Renal pelvis (tissue), 1 donor: ENCODE measurements at regions not wholly inside any gene's neighbourhood (a gene's known extent, or its start where the extent isn't known, plus 50 kb on each side); places are given as distances from the start of the nearest gene placed in this dataset.
"Not testable (repeated sequence)": the region's sequence is repeated elsewhere in the genome, so short reads cannot be mapped to it uniquely, and the experiment has no call there.

Experiments
- DNase-seq: peaks from one replicate; pipeline ENCODE4 v3.0.0-alpha.2; 2013

DNA sequence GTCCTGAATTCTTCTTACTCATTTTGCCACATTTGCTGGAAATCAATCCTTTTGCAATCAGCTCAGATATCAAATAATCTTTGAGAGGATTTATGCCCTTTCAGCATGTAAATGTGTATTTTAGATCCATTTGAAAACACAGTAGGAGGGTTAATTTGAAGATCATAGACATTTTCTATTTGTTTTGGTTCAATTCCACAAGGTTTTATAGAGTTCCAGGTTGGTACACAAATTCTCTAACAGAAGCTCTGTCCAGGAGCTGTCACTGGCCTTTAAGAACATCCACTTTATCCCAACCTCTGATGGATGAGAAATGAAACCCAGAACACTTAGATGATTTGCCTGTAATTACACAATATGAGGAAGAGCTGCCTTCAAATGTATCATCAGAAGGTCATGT, 157.3 kb upstream of the CHAC2 start:
- no peak for DNase-seq

DNA sequence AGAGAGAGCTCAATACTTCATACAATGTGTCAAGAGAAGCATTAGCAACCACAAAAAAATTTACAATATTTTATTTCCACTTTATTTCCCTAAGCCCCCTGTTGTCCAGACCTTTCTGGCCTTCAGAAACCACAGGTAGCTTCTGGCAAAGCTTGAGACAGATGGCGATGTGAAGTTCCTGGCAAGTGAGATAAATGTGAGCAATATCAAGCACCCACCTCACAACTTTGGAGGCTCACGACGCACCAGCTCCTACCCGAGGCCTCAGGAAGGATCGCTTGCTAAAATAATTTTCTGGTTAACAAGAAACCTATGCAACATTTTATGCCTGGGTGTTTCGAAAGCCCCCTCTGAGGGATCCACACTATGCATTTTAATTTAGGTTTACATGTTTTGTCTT, 158.1 kb upstream of the CHAC2 start:
- no peak for DNase-seq

DNA sequence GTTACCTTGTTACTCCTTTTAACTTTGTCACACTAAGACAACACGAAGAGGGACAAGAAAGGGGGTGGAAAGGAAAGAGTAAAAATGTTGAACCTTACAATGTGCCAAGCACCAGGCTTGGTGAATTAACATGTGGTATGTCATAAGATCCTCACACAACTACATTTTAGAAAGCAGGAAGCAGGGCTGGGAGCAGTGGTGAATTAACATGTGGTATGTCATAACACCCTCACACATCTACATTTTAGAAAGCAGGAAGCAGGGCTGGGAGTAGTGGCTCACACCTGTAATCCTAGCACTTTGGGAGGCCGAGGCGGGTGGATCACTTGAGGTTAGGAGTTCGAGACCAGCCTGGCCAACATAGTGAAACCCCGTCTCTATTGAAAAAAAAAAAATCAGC, 159.3 kb upstream of the CHAC2 start:
- no peak for DNase-seq

DNA sequence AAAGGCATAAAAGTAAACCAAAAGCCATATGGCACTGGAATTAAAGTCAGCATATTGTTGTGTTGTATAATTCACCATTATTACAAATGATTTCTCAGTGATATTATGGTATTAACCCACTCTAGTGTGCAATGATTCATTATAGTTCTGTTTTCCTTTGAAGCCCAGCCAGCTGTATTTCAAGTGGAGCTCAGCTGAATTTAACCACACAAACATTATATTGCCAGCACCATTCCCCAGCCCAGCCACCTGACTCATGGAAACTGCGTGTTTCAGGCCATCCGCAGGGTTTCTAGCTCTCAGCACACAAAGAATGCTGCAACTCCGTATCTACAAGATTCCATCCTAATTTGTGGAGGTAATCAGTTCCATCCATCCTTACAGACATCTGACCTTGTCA, 166.8 kb upstream of the CHAC2 start:
- no peak for DNase-seq

DNA sequence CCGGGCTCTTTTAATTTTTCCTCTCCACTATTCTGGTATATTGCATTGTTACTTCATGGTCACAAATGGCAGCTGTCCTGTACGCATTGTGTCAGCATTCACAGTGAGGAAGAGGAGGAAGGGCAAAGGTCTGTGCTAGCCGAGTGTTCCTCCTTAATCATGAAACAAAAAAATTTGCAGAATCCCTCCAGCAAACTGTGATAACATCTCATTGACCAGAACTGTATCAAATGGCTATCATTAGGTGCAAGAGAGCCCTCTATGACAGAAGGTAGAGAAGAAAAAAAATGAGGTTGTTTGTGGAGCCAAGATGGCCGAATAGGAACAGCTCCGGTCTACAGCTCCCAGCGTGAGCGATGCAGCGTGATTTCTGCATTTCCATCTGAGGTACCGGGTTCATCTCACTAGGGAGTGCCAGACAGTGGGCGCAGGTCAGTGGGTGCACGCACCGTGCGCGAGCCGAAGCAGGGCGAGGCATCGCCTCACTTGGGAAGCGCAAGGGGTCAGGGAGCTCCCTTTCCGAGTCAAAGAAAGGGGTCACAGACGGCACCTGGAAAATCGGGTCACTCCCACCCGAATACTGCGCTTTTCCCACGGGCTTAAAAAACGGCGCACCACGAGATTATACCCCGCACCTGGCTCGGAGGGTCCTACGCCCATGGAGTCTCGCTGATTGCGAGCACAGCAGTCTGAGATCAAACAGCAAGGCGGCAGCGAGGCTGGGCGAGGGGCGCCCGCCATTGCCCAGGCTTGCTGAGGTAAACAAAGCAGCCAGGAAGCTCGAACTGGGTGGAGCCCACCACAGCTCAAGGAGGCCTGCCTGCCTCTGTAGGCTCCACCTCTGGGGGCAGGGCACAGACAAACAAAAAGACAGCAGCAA, 180.6 kb upstream of the CHAC2 start:
- DNase-seq, result not testable (repeated sequence)

DNA sequence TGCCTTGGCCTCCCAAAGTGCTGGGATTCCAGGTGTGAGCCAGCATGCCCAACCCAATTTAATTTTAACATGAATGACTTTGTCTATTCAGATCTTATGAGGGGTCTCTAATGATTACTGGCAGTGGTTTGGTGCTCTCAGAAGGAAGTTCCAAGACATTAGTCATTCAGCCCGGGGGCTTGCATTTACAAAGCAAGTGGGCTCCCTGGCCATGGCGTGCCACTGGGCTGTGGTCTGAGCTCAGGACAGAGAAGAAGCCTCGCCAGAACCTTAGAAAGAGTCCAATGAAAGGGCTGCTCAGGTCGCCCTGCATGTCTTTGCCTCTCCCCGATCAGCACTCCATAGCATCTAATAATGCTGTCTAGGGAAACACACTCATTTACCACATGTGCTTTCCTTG, 182.6 kb upstream of the CHAC2 start:
- no peak for DNase-seq

DNA sequence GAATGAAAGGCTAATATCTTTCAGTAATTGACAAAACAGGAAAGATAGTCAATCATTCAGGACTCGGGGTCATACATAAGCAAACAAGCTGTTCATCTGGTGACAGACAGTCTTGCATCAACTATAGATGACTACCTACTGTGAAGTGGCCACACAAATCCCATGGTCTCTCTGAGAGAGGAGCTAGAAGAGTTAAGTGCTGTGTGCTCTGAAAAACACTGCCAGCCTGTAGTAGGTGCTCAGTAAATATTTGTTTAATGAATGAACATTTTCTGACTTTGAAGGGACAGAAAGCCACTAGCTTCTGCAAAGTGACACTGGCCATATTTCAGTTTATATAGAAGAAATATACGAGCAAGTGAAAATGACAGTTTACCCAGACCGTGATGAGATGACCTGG, 184.0 kb upstream of the CHAC2 start:
- no peak for DNase-seq

DNA sequence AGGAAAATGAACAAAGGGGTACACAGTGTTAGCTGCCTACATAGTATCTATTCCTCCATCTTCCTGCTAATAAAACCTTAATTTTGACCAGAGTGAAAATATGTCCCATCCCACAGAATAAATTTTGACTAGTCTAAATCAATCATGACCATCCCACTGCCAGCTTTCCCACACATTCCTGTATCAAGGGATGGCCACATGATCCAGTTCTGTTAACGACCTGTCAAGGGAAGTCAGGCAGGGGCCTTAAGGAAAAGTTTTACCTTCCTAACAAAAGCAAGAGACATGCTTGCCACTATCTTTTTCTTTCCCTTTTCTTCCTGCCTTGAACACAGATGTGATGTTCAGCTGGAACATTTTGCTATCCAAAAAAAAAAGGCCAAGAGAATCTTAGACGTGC, 185.0 kb upstream of the CHAC2 start:
- DNase-seq, result no peak

DNA sequence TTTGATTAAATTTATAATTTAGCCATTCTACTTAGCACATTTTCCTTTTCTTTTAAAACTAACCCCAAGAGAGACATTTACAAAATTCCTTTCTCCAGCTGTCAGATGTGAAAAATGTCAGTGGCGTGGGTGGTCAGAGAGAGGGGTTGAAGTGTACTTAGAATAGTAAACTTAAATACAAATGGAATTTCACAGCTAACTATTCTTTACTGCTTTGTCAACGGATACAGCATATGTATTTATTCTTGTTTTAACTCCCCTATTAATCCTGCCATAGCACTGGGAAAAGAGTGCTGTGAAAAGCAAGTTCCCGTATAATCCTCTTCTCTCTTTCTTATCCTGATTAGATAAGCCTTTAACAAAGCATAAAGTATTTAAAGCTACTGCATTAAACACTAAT, 191.4 kb upstream of the CHAC2 start:
- peak; percentile 52 for DNase-seq

DNA sequence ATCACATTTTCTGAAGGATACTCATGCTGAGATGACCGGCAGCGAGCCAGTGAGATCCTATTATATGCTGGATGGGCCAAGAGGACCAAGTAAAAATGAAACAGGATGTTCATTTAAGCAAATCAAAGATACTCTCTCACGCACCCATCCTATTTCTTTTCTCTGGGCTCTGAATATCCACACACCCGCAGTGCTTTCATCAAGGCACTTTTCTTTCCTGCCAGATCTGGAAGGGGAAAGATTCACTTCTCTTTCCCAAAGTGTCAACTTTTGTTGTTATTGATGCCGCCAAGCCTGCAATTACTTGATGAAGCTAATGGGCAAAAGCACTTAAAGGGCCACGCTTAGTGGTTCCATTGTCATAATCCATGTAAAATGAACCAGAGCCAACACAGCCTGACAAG, 191.9 kb upstream of the CHAC2 start:
- peak; percentile 7 for DNase-seq

DNA sequence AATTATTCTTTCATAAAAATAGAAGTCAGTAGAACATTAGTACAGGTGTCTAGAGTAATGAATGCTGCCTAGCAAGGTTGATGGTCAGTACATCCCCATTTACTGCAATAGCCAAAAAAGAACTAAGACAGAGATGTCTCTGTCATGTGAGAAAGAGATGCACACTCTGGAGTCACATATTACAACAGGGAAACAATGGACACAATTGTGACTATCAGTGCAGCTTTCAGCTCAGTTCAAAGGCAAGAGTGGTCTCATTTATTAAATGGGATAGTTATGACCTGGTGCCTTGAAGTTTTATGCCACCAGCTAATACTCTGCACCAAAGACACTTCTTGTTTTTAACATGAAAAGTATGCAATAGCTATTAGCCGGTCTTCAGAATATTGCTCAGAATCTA, 194.9 kb upstream of the CHAC2 start:
- DNase-seq, result no peak

DNA sequence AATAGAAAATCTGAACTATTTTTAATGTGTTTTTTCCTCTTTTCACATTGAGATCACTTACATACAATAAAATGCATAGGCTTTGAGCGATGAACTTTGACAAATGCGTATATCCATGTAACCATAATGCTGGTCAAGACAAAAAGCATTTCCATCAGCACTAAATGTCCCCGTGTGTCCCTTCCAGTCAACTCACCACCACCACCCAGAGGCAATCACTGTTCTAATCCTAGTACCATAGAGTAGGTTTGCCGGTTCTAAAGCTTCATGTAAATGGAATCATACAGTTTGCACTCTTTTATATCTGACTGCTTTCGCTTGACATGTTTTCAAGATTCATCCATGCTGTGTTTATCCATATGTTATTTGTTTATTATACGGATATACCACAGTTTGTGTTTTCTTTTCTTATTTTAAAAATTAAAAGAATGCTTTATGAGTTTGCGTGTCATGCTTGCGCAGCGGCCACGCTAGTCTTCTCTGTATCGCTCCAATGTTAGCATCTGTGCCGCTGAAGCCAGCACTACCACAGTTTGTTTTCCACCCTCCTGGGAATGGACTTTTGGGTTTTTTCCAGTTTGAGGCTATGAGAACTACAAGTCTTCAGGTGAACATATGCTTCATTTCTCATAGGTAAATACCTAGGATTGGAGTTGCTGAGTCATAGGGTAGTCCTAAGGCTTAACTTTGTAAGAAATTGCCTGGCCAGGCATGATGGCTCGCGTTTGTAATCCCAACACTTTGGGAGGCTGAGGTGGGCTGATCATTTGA, 197.5 kb upstream of the CHAC2 start:
- no peak for DNase-seq

DNA sequence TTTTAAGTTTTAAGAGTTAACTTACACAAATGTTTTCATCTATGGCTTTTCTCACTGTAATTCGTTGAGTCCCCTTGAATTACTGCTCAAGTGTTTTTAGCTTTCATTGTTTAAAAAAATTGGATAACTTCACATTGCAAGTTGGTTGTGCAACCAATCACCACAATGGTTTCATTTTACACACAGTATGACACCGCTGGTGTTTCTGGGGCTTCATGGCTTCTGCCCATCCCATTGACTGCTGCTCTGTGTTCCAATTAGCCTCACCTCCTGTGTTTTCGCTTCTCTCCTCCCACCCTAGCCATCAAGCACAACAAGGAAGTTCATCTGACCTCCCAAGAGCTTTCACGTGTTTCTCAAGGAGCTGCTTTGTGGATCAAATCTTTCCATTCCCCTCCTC, 199.1 kb upstream of the CHAC2 start:
- no peak for DNase-seq

DNA sequence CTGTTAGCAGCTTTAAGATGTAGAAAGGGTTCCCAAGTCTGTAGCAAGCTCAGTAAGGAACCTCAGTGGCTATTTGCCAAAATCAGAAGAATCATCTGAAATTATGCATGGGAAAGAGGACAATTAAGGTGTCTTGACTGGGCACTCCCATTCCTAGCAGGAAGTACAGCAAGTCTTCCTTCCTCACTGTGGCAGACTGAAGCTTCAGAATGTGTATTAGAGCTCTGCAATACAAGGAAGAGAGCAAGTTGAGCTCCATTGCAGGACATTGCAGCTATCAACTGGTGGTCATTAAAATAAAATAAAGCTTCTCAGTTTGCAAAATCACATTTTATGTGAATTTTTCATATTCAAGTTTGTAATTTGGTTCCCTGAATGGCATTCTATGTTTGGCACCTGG, 200.5 kb upstream of the CHAC2 start:
- no peak for DNase-seq

DNA sequence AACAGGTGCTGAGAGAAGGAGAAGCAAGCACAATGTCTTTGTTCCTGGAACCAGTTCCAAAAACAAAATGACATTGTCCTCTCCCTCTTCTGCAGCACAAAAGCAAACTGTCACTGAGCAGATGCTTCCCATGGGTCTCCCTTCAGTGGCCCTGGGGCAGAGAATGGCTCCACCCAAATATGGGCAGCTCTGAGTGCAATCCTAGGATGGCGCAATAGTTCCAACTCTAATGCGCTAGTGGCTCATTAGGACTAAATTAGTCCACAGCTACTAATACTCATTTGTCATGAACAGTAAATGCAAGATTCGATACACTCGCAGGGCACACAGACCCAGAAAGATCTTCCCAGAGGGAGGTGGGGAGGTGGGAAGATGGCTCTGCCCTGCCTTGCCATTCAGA, 205.2 kb upstream of the CHAC2 start:
- DNase-seq, result no peak

DNA sequence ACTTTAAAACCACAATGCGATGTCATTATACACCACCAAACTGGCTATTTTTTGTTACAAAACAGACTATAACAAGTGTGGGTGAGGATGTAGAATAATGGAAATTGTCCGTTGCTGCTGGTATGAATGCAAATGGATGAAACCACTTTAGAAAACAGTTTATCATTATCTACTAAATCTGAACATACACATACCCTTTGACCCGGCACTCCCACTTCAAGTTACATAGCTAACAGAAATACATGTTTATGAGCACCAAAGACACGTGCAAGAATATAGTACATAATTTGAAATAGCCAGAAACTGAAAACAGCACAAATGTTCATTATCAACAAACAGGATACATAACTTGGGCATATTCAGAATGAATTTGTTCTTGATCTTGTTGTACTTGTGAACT, 206.4 kb upstream of the CHAC2 start:
- no peak for DNase-seq

DNA sequence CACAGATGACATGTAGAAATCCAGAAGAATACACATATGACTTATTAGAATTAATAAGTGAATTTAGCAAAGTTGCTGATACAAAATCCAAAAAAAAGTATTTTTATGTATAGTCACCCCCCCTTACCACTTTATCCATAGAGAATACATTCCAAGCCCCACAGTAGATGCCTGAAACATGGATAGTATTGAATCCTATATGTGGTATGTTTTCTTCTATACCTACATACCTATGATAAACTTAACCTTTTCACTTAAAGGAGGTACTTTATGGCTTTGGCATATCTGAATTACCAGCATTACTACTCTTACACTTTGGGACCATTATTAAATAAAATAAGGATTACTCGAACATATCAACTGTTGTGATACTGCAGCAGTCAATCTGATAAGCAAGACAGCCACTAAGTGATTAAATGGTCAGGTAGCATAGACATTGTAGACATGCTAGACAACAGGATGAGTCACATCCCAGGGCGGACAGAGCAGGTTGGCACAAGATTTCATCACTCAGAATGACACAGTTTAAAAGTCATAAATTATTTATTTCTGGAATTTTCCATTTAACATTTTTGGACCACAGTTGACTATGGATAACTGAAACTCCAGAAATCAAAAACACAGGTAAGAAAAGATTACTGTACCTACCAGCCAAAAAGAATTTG, 208.2 kb upstream of the CHAC2 start:
- DNase-seq, result no peak

DNA sequence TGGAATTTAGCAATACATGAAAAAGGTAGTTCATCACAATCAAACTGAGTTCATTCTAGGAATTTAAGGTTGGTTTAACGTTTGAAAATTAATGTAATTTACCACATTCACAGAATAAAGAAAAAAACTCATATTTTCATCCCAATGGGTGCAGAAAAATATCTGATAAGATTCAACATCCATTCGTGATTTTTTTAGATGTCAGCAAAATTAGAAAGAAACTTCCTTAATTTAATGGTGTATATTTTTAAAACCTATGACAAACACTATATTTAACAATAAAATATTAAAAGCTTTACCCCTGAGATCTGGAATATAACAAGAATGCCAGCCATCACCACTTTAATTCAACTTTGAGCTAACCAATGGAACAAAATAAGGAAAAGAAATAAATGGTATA, 208.7 kb upstream of the CHAC2 start:
- no peak for DNase-seq

DNA sequence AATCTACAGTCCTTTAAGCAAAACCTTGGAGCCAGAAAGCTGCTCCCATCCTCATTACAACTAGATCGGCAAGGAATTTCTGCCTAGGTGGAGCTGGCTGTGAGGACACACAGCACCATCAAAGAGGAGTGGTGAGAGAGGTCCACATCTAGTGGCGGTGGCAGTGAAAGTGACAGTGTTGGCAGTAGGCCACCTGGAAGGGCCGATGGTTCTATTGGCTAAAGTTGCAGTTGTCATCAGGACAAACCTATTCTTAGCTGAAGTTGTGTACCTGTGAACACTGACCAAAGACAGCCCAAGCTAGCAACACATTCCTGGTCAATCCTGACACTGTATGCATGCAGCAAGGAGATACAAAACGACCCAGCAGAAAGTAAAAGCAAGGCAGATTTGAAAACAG, 218.1 kb upstream of the CHAC2 start:
- no peak for DNase-seq

DNA sequence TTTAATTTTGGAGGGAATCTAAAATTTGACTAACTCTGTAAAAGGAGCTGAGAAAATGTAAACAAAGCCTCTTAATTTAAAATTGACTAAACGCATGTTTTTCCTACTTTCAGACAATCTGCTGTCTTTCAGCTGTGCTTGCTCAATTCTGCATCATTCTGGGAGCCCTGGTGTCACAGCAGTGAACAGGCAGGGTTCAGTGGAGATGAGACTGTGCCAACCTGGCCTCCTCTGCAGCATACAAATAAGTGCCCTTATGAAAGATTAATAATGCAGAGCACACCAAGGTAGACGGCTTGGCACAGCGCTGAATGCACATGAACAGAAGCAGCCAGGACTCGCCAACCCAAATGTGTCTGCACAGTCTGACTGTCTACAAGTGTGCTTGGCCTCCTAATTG, 222.0 kb upstream of the CHAC2 start:
- no peak for DNase-seq

DNA sequence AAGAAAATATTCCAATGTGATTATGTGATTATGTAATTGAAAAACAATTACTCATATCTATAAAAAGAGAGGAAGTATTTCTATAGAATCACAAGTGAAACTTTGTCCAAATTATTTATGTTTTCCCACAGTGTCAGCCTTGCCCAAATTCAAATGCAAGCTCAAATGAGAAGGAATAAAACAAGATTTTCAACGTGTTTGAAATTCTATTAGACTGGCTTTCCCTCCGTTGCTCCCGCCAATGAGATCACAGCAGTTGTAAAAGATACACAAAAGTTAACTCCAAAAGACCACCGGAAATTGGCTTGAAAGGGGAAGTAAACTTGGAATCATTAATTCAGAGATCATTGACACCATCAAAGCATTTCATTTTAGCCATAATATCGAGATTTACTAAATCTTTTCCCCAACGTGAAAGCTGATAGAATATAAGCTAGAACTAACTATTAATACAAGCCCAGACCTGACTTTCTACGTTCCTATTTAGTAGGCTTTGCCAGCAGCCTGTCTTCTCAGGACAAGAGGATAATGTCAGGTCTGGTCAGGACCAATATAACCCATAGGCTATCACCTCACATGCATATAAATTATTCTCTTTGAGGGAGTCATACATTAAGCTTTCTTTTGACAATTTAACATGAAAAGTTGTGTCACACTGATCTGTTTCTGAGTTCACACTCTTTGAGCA, 222.6 kb upstream of the CHAC2 start:
- DNase-seq, result no peak

DNA sequence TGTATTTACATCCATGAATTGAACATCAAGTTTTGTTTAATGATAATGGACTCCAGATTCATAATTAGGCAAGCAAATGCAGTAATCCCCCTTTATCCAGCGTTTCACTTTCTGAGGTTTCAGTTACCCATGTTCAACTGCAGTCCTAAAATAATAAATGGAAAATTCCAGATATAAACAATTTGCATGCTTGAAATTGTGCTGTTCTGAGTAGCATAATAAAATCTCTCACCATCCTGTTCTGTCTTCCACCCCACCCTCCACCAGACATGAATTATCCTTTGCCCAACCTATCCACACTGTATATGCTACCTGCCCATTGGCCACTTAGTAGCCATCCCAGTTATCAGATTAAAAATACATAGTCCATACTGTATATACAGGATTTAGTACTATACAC, 224.5 kb upstream of the CHAC2 start:
- DNase-seq, result no peak
